ENCODE measurements at regions not wholly inside any gene's neighbourhood (a gene's known extent, or its start where the extent isn't known, plus 50 kb on each side); places are given as distances from the start of the nearest gene placed in this dataset.
"Not testable (repeated sequence)": the region's sequence is repeated elsewhere in the genome, so short reads cannot be mapped to it uniquely, and the experiment has no call there.

GRCh38 chr7:50914460-50914859 lies 131.8 kb upstream of the GRB10 start:
- no peak for TF ChIP-seq CTCF (IDR thresholded peaks at IDR 0.05; ENCODE audit: insufficient read depth, low read length, poor library complexity, severe bottlenecking)
- no peaks in the 10 kb centered on the region for H3K27me3 ChIP-seq (ENCODE audit: control insufficient read depth, insufficient read depth, low read length)
- DNase-seq (ENCODE audit: low read depth), result no peak
- H3K4me3 ChIP-seq (ENCODE audit: low read depth, low read length), result no peak overlapping the region
- H3K36me3 ChIP-seq (ENCODE audit: control insufficient read depth, insufficient read depth, low read length), result no peaks in the 10 kb centered on the region

- Histone ChIP-seq H3K4me3 (ENCODE audit: low read depth, low read length) (no peak overlapping the region), H3K36me3 (ENCODE audit: control insufficient read depth, insufficient read depth, low read length) (no peaks in the 10 kb centered on the region), H3K27me3 (ENCODE audit: control insufficient read depth, insufficient read depth, low read length) (no peaks in the 10 kb centered on the region)
- TF ChIP-seq CTCF (IDR thresholded peaks at IDR 0.05; ENCODE audit: insufficient read depth, low read length, poor library complexity, severe bottlenecking), result no peak
- DNase-seq (ENCODE audit: low read depth), result no peak
Observed at GRCh38 chr7:50908628-50909290, 126.1 kb upstream of the GRB10 start.

- not testable (repeated sequence) for H3K36me3 ChIP-seq (ENCODE audit: control insufficient read depth, insufficient read depth, low read length); H3K4me3 ChIP-seq (ENCODE audit: low read depth, low read length); DNase-seq (ENCODE audit: low read depth); H3K27me3 ChIP-seq (ENCODE audit: control insufficient read depth, insufficient read depth, low read length)
Observed at GRCh38 chr7:50898604-50899477, 116.1 kb upstream of the GRB10 start.

- DNase-seq (ENCODE audit: low read depth); H3K36me3 ChIP-seq (ENCODE audit: control insufficient read depth, insufficient read depth, low read length); H3K4me3 ChIP-seq (ENCODE audit: low read depth, low read length); H3K27me3 ChIP-seq (ENCODE audit: control insufficient read depth, insufficient read depth, low read length): not testable (repeated sequence)
Observed at GRCh38 chr7:50887061-50887460, 104.4 kb upstream of the GRB10 start.

- no peak for DNase-seq (ENCODE audit: low read depth)
- H3K27me3 ChIP-seq (ENCODE audit: control insufficient read depth, insufficient read depth, low read length), result no peaks in the 10 kb centered on the region
- no peak overlapping the region for H3K4me3 ChIP-seq (ENCODE audit: low read depth, low read length)
- TF ChIP-seq CTCF (IDR thresholded peaks at IDR 0.05; ENCODE audit: insufficient read depth, low read length, poor library complexity, severe bottlenecking), result no peak
- H3K36me3 ChIP-seq (ENCODE audit: control insufficient read depth, insufficient read depth, low read length), result no peaks in the 10 kb centered on the region
Observed at GRCh38 chr7:50872437-50872836, 89.7 kb upstream of the GRB10 start.

GRCh38 chr7:50869108-50869725 lies 86.5 kb upstream of the GRB10 start:
- no peak overlapping the region for H3K4me3 ChIP-seq (ENCODE audit: low read depth, low read length)
- DNase-seq (ENCODE audit: low read depth), result peak; percentile 63
- no peak for TF ChIP-seq CTCF (IDR thresholded peaks at IDR 0.05; ENCODE audit: insufficient read depth, low read length, poor library complexity, severe bottlenecking)
- H3K36me3 ChIP-seq (ENCODE audit: control insufficient read depth, insufficient read depth, low read length), result no peaks in the 10 kb centered on the region
- no peaks in the 10 kb centered on the region for H3K27me3 ChIP-seq (ENCODE audit: control insufficient read depth, insufficient read depth, low read length)
